Activated T-cell treated with anti-CD3 and anti-CD28 coated beads, Interleukin-2, amount 50 U/mL, for 48 hours (primary cell): ENCODE measurements at regions not wholly inside any gene's neighbourhood (a gene's known extent, or its start where the extent isn't known, plus 50 kb on each side); places are given as distances from the start of the nearest gene placed in this dataset.

Experiments
- DNase-seq, 2 experiments: peaks; one replicate each; pipeline ENCODE4 v3.0.0-alpha.2; 2020

DNA sequence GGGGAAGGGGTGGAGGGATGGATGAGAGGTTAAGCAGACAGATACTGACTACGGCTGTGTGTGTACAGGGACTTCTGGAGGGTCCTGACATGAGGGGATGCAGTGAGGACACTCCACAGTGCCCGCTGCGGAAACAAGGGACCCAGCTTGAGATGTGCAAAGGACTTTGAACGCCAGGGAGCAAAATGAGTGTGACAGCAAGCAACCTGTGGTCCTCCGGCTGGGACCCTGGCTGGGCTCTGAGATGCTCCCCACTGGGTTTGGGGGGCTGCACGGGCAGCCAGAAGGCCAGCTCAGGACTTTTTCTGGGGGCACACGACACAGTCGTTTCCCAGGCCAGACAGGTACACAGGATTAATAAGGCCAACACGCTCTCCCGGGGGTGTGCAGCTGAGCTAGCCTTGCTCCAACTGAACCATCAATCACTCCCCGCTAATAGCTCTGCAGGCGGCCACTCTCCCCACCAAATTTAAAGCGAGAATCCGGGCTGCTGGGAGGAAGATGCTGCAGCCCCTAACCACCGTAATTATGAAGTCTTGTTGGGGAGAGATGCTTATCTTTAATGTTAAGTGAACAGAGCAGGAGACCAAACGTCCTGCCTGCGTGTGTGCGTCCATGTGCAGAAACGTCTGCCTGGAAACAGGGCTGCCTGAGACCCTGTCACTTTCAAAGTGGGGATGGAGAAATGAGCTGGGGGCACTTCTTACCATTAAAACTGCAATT lies 51.6 kb upstream of the DLK1 start:
- no peak for DNase-seq

DNA sequence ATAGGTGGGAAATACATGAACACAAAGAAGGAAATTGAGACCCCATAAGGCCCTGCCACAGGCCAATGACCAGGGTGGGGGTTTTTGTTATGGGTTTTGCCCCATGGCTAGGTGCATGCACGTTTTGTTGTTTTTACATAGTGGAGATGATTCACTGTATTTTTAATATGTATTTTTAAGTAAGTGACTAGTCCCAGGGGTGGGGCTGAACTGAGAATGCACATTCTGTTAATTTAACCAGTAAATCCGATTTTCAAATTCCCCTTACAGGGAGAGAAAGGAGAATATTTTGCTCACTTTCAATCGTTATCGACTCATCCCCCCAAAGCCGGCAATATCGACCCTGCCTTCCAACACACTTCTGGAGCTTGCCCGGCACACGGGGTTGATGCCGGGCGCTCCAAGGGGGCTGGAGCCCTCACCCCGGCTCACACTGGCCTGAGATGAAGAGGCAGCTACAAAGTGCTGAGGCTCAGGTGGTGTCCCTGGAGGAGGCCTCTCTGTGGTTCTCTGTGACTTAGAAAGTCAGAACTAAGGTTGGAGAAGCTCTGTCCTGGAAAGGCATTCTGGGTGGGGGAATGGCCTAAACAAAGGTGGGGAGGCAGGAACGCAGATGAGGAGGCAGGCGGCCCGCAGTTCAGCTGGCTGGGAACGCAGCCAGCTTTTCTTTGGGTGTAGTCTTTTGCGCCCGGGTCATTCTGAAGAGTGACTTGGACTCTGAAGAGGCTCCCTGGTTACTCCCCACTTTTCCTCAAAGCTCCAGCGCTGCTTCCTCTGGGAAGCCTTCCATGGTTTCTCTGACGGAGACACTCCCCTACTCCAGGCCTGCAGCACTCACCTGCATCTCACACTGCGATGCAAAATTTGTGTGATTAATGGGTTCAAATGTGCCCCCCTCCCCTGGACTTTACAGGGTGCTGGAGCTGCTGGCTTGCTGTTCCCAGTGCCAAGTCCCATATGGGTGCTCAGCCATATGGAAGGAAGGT lies 50.7 kb upstream of the DLK1 start:
- DNase-seq = no peak
